GM21576 (cell line): ENCODE measurements at regions not wholly inside any gene's neighbourhood (a gene's known extent, or its start where the extent isn't known, plus 50 kb on each side); places are given as distances from the start of the nearest gene placed in this dataset.

Experiments used
- ATAC-seq: cut with Tn5 transposase; IDR thresholded peaks from one replicate; pipeline ENCODE4 v1.9.1; 2021; ENCODE audit warnings: mild to moderate bottlenecking, moderate library complexity; ENCODE audit not compliant: unreplicated experiment

- no peak for ATAC-seq
Measured at GRCh38 chr2:45275242-45275805, 266.1 kb upstream of the SIX2 start.

GRCh38 chr2:45274250-45274926 lies 265.1 kb upstream of the SIX2 start:
- no peak for ATAC-seq

DNA sequence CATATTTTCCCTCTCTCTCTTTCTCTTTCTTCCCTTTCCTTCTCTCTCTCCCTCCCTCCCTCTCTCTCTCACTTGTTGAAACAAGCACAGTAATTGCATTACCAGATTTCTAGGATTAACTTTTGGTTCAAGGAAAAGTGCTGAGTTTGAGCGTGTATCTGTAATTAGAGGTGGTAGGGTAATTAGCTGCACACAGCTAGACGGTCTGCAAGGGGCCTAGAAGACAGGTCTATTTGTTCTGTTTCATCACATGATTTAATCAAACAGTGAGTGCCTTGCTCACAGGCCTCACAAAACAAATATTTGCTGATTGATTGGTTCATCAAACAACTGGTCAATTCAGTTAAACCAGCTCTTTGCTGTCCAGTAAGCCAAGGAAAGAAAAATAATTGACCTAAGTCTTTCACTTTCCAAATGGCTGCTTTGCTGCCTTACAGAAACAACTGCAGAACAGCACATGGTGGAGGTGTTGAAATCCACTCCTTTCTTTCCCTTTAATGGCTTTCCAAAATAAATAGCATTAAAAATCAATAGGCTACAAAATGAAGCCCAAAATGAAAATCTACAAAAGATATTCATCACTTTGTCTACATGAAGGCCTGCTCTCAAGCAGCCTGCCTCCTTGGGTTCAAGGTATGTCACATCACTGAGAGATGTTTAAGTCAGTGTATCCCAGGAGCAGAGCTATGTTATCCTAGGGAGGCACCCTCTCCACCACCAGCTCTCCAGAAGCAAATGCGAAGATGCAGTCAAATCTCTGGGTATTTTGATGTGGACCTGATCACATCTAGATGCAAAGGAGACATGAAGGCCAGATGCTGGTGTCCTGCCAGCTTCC lies 264.4 kb upstream of the SIX2 start:
- ATAC-seq, result no peak

DNA sequence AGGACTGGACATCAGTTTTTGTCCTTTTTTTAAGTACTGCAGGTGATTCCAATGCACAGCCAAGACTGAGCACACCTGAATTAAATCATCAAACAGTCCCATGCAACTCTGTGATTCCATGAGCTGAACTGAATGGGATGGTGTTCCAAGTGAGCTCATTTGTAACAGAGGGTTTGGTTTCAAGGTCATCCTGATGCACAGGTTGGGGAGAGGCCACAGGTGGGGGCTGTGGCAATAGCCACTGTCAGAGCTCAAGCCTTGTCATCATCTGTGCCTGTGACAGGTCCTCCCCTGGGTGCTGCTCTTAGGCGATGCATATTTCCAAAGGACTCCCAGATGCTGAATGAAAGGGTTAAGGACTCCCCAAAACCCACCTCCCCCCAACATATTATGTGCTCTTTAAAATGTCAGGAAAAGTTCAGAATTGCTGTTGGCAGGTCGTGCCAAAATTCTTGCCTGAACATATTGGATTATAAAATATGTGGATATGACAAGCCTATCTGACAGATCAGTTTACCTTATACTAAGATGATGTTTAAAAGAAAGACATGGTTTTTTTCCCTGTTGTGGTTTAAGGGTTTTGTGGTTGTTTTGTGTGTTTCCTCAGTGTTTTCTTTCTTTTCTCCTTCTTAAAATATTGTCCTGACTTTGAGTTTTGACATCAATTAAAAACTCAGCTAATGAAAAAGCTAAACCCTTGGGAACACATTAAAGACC lies 263.5 kb upstream of the SIX2 start:
- ATAC-seq, result no peak

GRCh38 chr2:45269149-45269793 lies 260.0 kb upstream of the SIX2 start:
- ATAC-seq, result no peak

DNA sequence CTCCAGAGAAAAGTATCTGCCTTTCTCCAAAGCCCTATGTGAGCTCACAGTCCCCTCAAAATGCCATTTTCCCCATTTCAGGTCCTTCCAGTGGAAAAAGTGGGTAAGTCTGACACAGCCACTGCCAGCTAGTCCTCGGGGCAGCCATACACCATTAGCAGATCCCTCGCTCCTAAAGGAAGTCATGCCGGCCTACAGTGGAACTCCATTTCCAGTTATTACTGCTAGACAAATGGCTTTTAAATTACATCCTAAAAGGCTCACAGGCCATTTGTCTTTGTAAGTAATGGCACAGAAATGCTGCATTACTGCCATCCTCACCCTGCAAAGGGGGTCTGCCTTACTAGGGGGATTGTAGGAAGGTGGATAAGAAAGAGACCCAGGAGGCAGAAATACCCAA lies 259.4 kb upstream of the SIX2 start:
- no peak for ATAC-seq

GRCh38 chr2:45267062-45267792 lies 258.0 kb upstream of the SIX2 start:
- ATAC-seq, result no peak

GRCh38 chr2:45265336-45265735 lies 256.1 kb upstream of the SIX2 start:
- ATAC-seq, result no peak

DNA sequence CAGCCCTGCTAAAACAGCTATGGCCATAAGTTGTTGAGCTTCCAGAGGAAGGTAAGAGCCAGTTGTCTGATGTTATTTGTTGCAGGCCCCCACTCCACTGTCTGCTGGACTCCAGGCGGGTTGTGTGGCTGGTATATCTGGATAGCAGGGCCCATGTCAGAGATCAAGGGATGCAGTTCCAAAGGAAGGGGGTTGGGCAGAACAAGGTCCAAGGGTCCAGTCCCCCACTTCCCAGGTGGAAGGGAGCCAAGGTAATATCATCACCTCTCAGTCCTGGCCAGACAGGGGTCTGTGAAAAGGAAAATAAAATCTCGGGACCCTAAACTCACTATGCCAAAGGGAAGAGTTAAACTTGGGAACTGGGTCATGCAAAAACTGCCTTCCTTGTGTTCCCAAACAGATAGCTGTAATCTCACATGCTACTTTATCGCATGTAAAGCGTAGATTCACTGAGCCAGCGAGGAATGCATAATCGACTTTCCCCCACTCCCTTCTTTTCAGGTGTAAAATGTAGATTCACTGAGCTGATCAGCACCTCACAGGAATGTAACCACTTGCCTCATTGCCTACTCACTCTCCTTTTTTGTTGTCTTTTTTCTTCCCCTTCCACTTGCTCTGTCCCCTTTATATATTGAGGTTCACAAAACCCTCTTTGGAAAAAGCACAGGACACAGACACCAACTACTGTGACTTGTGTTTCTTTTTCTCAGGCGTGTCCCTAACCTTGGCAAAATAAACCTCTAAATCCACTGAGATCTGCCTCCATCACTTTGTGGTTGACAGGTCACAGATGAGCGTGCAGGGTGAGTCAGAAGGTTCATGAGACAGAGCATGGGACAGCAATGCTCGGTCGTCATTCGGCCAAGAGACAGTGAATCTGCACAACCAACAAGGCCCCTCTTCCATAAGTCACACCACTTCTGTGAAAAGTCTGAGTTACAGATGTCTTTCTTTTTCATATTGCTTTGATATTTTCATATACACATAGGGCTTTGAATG lies 255.3 kb upstream of the SIX2 start:
- ATAC-seq, result no peak

GRCh38 chr2:45263147-45263546 lies 253.9 kb upstream of the SIX2 start:
- no peak for ATAC-seq

DNA sequence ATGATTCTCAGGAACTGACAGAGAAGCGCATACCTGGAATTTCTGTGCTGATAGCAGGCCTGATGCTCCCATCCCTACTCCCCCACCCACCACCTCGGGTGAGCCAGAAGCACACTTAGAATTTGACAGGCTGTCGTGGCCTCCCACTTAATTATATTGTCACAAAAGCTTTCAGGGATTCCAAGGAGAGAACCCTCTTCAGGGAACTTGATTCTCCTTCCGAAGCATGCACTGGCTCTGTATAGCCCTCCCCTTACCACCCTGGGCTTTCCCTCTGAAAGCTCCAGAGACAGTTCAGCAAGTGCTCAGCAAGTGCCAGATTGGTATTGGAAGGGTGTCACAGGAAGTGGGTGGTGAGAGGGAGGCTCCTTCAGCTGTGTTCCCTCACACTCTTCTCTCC lies 252.5 kb upstream of the SIX2 start:
- no peak for ATAC-seq

DNA sequence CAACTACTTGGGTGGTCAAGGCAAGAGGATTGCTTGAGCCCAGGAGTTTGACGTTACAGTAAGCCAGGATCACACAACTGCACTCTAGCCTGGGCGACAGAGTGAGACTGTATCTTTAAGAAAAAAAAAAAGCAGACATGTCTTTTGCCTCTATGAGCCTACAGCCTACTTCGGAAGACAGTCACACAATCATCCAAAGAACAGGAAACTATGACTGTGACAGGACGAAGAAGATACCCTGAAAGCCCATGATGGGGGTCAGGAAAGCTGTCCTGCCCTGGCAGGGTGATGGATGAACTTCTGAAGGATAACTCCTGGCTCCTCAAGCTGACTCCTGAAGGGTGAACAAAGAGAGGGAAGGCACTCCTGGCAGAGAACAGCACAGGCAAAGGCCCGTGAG lies 251.7 kb upstream of the SIX2 start:
- ATAC-seq, result no peak

DNA sequence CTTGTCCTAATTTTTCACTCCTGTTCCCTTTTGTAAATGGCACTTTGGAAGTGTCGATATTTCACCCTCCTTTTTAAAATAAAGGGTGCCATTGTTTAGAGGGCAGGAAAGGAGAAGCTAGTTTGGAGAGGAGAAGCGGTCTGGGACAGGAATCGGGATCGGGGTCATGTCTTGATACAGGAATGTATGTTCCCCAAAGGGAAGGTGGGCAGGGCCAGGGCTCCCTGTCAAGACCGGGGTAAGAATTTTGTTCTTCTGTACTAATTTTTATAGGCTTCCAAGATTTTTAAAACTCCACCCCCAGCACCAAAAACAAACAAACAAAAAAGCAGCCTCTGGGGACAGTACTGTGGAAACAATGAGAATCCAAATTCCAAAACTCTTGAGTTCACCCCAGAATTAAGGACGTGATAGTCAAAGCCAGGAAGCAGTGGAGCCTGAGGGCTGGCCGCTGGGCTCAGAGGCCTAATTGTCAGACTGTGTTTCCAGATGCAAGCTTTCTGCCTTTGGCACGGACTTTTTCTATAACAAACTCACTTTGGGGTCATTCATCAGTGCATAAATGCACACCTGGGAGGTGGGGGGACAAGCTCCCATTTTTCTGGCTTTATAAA lies 250.4 kb upstream of the SIX2 start:
- ATAC-seq, result no peak

GRCh38 chr2:45259138-45259537 lies 249.9 kb upstream of the SIX2 start:
- ATAC-seq, result no peak

GRCh38 chr2:45258311-45258710 lies 249.1 kb upstream of the SIX2 start:
- ATAC-seq, result no peak

DNA sequence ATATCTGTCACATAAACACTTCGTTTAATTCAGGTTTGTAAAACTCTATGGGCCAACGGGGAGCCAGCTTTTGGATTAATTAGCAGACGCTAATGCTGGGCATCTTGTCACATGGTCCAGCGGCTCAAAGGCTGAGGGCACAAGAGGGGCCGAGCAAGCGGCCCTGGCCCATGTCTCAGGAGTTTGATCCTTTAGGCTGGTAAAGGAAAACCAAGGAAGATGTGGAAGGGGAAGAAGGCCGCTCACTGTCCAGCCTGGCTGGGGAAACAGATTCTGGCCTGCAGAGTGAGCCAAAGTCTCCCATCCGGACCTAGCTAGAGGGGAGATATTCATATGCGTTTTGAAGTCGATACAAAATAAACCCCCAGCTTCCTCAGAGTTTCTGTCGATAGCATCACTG lies 248.6 kb upstream of the SIX2 start:
- no peak for ATAC-seq

- ATAC-seq, result no peak
Measured at GRCh38 chr2:45256867-45257641, 247.8 kb upstream of the SIX2 start.
